Glomerular endothelial cell (primary cell): ENCODE measurements at regions not wholly inside any gene's neighbourhood (a gene's known extent, or its start where the extent isn't known, plus 50 kb on each side); places are given as distances from the start of the nearest gene placed in this dataset.
"Not testable (repeated sequence)": the region's sequence is repeated elsewhere in the genome, so short reads cannot be mapped to it uniquely, and the experiment has no call there.

Experiments
- DNase-seq: peaks from one replicate; pipeline ENCODE4 v3.0.0-alpha.2; 2011; ENCODE audit warnings: low read depth, low spot score; ENCODE audit errors: extremely low read depth

- no peak for DNase-seq
Observed at GRCh38 chr12:89073659-89074058, 278.6 kb downstream of the DUSP6 start.

GRCh38 chr12:89073027-89073398 is 279.3 kb downstream of the DUSP6 start:
- no peak for DNase-seq

- no peak for DNase-seq
Observed at GRCh38 chr12:89072294-89073026, 279.8 kb downstream of the DUSP6 start.

- no peak for DNase-seq
Observed at GRCh38 chr12:89070603-89071002, 281.7 kb downstream of the DUSP6 start.

- DNase-seq: no peak
Observed at GRCh38 chr12:89069431-89069830, 282.9 kb downstream of the DUSP6 start.

- DNase-seq: no peak
Observed at GRCh38 chr12:89067421-89068187, 284.7 kb downstream of the DUSP6 start.

- no peak for DNase-seq
Observed at GRCh38 chr12:89064780-89065179, 287.5 kb downstream of the DUSP6 start.

GRCh38 chr12:89064151-89064550 is 288.1 kb downstream of the DUSP6 start:
- no peak for DNase-seq

GRCh38 chr12:89062996-89063395 is 289.3 kb downstream of the DUSP6 start:
- DNase-seq: no peak

GRCh38 chr12:89059721-89060541 is 292.4 kb downstream of the DUSP6 start:
- no peak for DNase-seq

- DNase-seq: no peak
Observed at GRCh38 chr12:89059056-89059455, 293.2 kb downstream of the DUSP6 start.

- no peak for DNase-seq
Observed at GRCh38 chr12:89058402-89058801, 293.9 kb downstream of the DUSP6 start.

GRCh38 chr12:89053817-89054216 is 298.5 kb downstream of the DUSP6 start:
- not testable (repeated sequence) for DNase-seq

- peak; percentile 80 for DNase-seq
Observed at GRCh38 chr12:89051065-89051677, 301.1 kb downstream of the DUSP6 start.

GRCh38 chr12:89047856-89048418 is 304.4 kb downstream of the DUSP6 start:
- no peak for DNase-seq

GRCh38 chr12:89041078-89041477 is 311.2 kb downstream of the DUSP6 start:
- no peak for DNase-seq

- no peak for DNase-seq
Observed at GRCh38 chr12:89040146-89040964, 311.9 kb downstream of the DUSP6 start.

GRCh38 chr12:89038831-89039512 is 313.3 kb downstream of the DUSP6 start:
- DNase-seq: no peak

GRCh38 chr12:89033062-89033461 is 319.2 kb downstream of the DUSP6 start:
- DNase-seq: no peak
